H9 (cell line): ENCODE measurements at regions not wholly inside any gene's neighbourhood (a gene's known extent, or its start where the extent isn't known, plus 50 kb on each side); places are given as distances from the start of the nearest gene placed in this dataset.
A peak's percentile ranks its signal among the peaks of the same experiment; 100 is the strongest.

Source experiments
- DNase-seq: peaks from one replicate; pipeline ENCODE4 v3.0.0-alpha.2; 2017
- H2AFZ ChIP-seq: one replicate; pipeline ENCODE4 v1.6.1; 2013; ENCODE audit warnings: mild to moderate bottlenecking, low read length, control low read depth, moderate library complexity
- H2AK5ac ChIP-seq: 2 replicates; pipeline ENCODE4 v1.6.1; 2013; ENCODE audit warnings: low read length, control low read depth, mixed read lengths; ENCODE audit not compliant: insufficient read length
- H2BK120ac ChIP-seq: one replicate; pipeline ENCODE4 v1.6.1; 2013; ENCODE audit warnings: low read depth, mild to moderate bottlenecking, low read length, control low read depth, inconsistent platforms; ENCODE audit not compliant: poor library complexity, severe bottlenecking
- H2BK12ac ChIP-seq: 2 replicates; pipeline ENCODE4 v1.6.1; 2013; ENCODE audit warnings: low read length, control low read depth, mixed read lengths, low read depth; ENCODE audit not compliant: insufficient read length
- H2BK15ac ChIP-seq: 2 replicates; pipeline ENCODE4 v1.6.1; 2013; ENCODE audit warnings: low read depth, low read length, control low read depth
- H2BK20ac ChIP-seq: one replicate; pipeline ENCODE4 v1.6.1; 2013; ENCODE audit warnings: low read depth, mild to moderate bottlenecking, low read length, control low read depth, inconsistent platforms; ENCODE audit not compliant: poor library complexity, severe bottlenecking
- H2BK5ac ChIP-seq: 2 replicates; pipeline ENCODE4 v1.6.1; 2013; ENCODE audit warnings: low read length, control low read depth, mixed read lengths; ENCODE audit not compliant: insufficient read length
- H3K14ac ChIP-seq: 2 replicates; pipeline ENCODE4 v1.6.1; 2013; ENCODE audit warnings: low read length, control low read depth; ENCODE audit not compliant: insufficient read depth
- H3K18ac ChIP-seq: 2 replicates; pipeline ENCODE4 v1.6.1; 2013; ENCODE audit warnings: low read depth, mild to moderate bottlenecking, mixed read lengths, low read length, control low read depth; ENCODE audit not compliant: insufficient read length
- H3K23ac ChIP-seq: 2 replicates; pipeline ENCODE4 v1.6.1; 2013; ENCODE audit warnings: low read length, control low read depth, mixed read lengths, low read depth; ENCODE audit not compliant: insufficient read length
- H3K23me2 ChIP-seq: 2 replicates; pipeline ENCODE4 v1.6.1; 2013; ENCODE audit warnings: low read depth, mild to moderate bottlenecking, mixed read lengths, low read length, control low read depth; ENCODE audit not compliant: insufficient read length, poor library complexity, severe bottlenecking
- H3K27ac ChIP-seq: 2 replicates; pipeline ENCODE4 v1.5.1; 2013; ENCODE audit warnings: low read length, control low read depth, mixed read lengths, low read depth; ENCODE audit not compliant: insufficient read length
- H3K27me3 ChIP-seq: 2 replicates; pipeline ENCODE4 v1.6.1; 2013; ENCODE audit warnings: low read length, control low read depth, inconsistent platforms; ENCODE audit not compliant: insufficient read depth
- H3K4ac ChIP-seq: 2 replicates; pipeline ENCODE4 v1.6.1; 2013; ENCODE audit warnings: low read depth, mild to moderate bottlenecking, control low read depth, inconsistent platforms, low read length, moderate library complexity
- H3K4me1 ChIP-seq: 2 replicates; pipeline ENCODE4 v1.6.1; 2013; ENCODE audit warnings: low read length, control low read depth, inconsistent platforms; ENCODE audit not compliant: insufficient read depth
- H3K4me2 ChIP-seq: 2 replicates; pipeline ENCODE4 v1.6.1; 2013; ENCODE audit warnings: low read length, control low read depth, mixed read lengths; ENCODE audit not compliant: insufficient read length, insufficient read depth
- H3K56ac ChIP-seq: 2 replicates; pipeline ENCODE4 v1.6.1; 2013; ENCODE audit warnings: low read depth, mild to moderate bottlenecking, mixed read lengths, low read length, control low read depth; ENCODE audit not compliant: insufficient read length
- H3K79me1 ChIP-seq: 2 replicates; pipeline ENCODE4 v1.6.1; 2013; ENCODE audit warnings: low read depth, mild to moderate bottlenecking, moderate library complexity, low read length, control low read depth, inconsistent platforms; ENCODE audit not compliant: insufficient read depth, poor library complexity, severe bottlenecking
- H3K79me2 ChIP-seq: 2 replicates; pipeline ENCODE4 v1.6.1; 2013; ENCODE audit warnings: low read length, control low read depth, inconsistent platforms; ENCODE audit not compliant: insufficient read depth
- H3K9ac ChIP-seq: 2 replicates; pipeline ENCODE4 v1.6.1; 2013; ENCODE audit warnings: low read length, control low read depth, mixed read lengths; ENCODE audit not compliant: insufficient read length; ENCODE audit errors: extremely low read depth
- H3K9me3 ChIP-seq: one replicate; pipeline ENCODE4 v1.6.1; 2013; ENCODE audit warnings: low read depth, low read length, inconsistent platforms; ENCODE audit not compliant: control insufficient read depth
- H3T11ph ChIP-seq: one replicate; pipeline ENCODE4 v1.6.1; 2013; ENCODE audit warnings: mild to moderate bottlenecking, low read length, control low read depth, inconsistent platforms
- H4K20me1 ChIP-seq: one replicate; pipeline ENCODE4 v1.6.1; 2013; ENCODE audit not compliant: control insufficient read depth, insufficient read length, insufficient read depth
- H4K5ac ChIP-seq: 2 replicates; pipeline ENCODE4 v1.6.1; 2013; ENCODE audit warnings: low read depth, mild to moderate bottlenecking, mixed read lengths, low read length, control low read depth; ENCODE audit not compliant: insufficient read length
- H4K8ac ChIP-seq: replicated peaks from 2 replicates; pipeline ENCODE4 v1.6.1; 2013; ENCODE audit warnings: low read length, control low read depth, mixed read lengths, low read depth; ENCODE audit not compliant: insufficient read length
- H4K91ac ChIP-seq: 2 replicates; pipeline ENCODE4 v1.6.1; 2013; ENCODE audit warnings: low read depth, mild to moderate bottlenecking, moderate library complexity, mixed read lengths, low read length, control low read depth; ENCODE audit not compliant: insufficient read length
- H3K27ac Mint-ChIP-seq, 3 experiments: 2 replicates in 2 of 3; 3 replicates in 1 of 3; pipeline ENCODE4 v1.8.0; 2020 to 2021; ENCODE audit warnings: mixed read lengths in 3 of 3, mild to moderate bottlenecking in 1 of 3, moderate library complexity in 1 of 3
- H3K27me3 Mint-ChIP-seq: 2 replicates; pipeline ENCODE4 v1.8.0; 2021; ENCODE audit warnings: low read depth, mild to moderate bottlenecking, moderate library complexity, mixed read lengths
- H3K36me3 Mint-ChIP-seq, 3 experiments: 2 replicates in 2 of 3; 3 replicates in 1 of 3; pipeline ENCODE4 v1.8.0; 2020 to 2021; ENCODE audit warnings: low read depth in 3 of 3, mixed read lengths in 3 of 3; ENCODE audit not compliant: insufficient read depth in 1 of 3
- H3K4me1 Mint-ChIP-seq, 2 experiments: 2 replicates each; pipeline ENCODE4 v1.8.0; 2020; ENCODE audit warnings: mixed read lengths in 2 of 2
- H3K4me3 Mint-ChIP-seq, 2 experiments: 2 replicates in 1 of 2; 3 replicates in 1 of 2; pipeline ENCODE4 v1.8.0; 2020 to 2021; ENCODE audit warnings: mild to moderate bottlenecking in 2 of 2, mixed read lengths in 2 of 2, moderate library complexity in 1 of 2
- H3K9me3 Mint-ChIP-seq, 2 experiments: 2 replicates in 1 of 2; 3 replicates in 1 of 2; pipeline ENCODE4 v1.8.0; 2020; ENCODE audit warnings: mild to moderate bottlenecking in 2 of 2, mixed read lengths in 2 of 2, moderate library complexity in 1 of 2
- WGBS: extraction: QIAGEN DNeasy Blood & Tissue Kit; methylation state at CpG from one replicate; pipeline ENCODE4 v1.1.7; 2013; ENCODE audit warnings: missing lambda C conversion rate, low lambda C conversion rate, mixed read lengths; ENCODE audit not compliant: insufficient read length; ENCODE audit errors: extremely low coverage; 5-methylcytosine and 5-hydroxymethylcytosine counted together
- TF ChIP-seq, protein P1 (sequence below): fragments of 200-600 bp; sonication (generic); conservative IDR thresholded peaks from 3 replicates; pipeline ENCODE4 v1.8.0; 2021; ENCODE audit warnings: antibody characterized with exemption, mild to moderate bottlenecking

DNA sequence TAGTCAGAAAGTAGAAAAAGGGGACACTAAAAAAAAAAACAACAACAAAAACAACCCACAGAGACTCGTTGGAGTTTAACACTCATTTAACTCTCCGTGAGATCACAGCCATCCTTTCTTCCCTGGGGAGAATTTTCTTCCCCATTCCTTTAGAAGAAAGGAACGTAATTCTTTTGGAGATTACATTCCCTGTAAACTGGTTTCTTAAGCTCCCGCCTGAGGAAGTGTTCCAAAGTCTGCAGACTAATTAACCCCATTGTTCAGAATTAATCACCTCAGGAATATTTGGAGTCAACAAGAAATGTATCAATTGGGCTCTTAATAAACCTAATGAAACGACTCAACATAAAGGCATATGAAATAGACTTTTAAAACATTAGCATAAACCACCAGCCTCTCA lies 228.2 kb upstream of the CSF3R start:
- no peak overlapping the region for H2AFZ ChIP-seq
- H2AK5ac ChIP-seq = no peak overlapping the region
- TF ChIP-seq, protein P1, sequence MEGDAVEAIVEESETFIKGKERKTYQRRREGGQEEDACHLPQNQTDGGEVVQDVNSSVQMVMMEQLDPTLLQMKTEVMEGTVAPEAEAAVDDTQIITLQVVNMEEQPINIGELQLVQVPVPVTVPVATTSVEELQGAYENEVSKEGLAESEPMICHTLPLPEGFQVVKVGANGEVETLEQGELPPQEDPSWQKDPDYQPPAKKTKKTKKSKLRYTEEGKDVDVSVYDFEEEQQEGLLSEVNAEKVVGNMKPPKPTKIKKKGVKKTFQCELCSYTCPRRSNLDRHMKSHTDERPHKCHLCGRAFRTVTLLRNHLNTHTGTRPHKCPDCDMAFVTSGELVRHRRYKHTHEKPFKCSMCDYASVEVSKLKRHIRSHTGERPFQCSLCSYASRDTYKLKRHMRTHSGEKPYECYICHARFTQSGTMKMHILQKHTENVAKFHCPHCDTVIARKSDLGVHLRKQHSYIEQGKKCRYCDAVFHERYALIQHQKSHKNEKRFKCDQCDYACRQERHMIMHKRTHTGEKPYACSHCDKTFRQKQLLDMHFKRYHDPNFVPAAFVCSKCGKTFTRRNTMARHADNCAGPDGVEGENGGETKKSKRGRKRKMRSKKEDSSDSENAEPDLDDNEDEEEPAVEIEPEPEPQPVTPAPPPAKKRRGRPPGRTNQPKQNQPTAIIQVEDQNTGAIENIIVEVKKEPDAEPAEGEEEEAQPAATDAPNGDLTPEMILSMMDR = no peak
- no peaks in the 10 kb centered on the region for H3K23me2 ChIP-seq
- no peak for DNase-seq
- no peak overlapping the region for H2BK120ac ChIP-seq
- H3K4me1 Mint-ChIP-seq = peaks cover 21 to 31% of the 10 kb centered on the region in 2 experiments
- H3K9ac ChIP-seq = no peak overlapping the region
- no peaks in the 10 kb centered on the region; a peak in 1 of 5 replicates for H3K9me3 Mint-ChIP-seq
- peaks cover 23% of the 10 kb centered on the region for H3K27me3 Mint-ChIP-seq
- no peaks in the 10 kb centered on the region for H4K20me1 ChIP-seq
- no peaks in the 10 kb centered on the region; the same call in 1 of the 2 replicates for H3K4me1 ChIP-seq
- no CpG with 5 or more reads among the region's 5 CpGs for WGBS
- no peak overlapping the region for H3T11ph ChIP-seq
- no peaks in the 10 kb centered on the region for H3K79me1 ChIP-seq
- H3K27ac Mint-ChIP-seq = peak overlapping the region in 2 of 3 experiments; percentile 69 to 78; a peak in 3 of 7 replicates
- no peaks in the 10 kb centered on the region for H3K27me3 ChIP-seq
- H2BK12ac ChIP-seq = no peak overlapping the region
- no peak overlapping the region for H2BK5ac ChIP-seq
- no peak overlapping the region for H4K8ac ChIP-seq
- H3K18ac ChIP-seq = no peak overlapping the region
- no peak overlapping the region for H2BK20ac ChIP-seq
- no peak overlapping the region for H3K23ac ChIP-seq
- no peak overlapping the region for H3K27ac ChIP-seq
- no peak overlapping the region for H2BK15ac ChIP-seq
- no peak overlapping the region for H4K91ac ChIP-seq
- no peaks in the 10 kb centered on the region for H3K9me3 ChIP-seq
- no peaks in the 10 kb centered on the region for H3K36me3 Mint-ChIP-seq
- H4K5ac ChIP-seq = no peak overlapping the region
- H3K79me2 ChIP-seq = no peaks in the 10 kb centered on the region
- no peak overlapping the region for H3K4ac ChIP-seq
- no peak overlapping the region for H3K14ac ChIP-seq
- H3K4me2 ChIP-seq = no peak overlapping the region
- H3K56ac ChIP-seq = no peak overlapping the region
- H3K4me3 Mint-ChIP-seq = no peak overlapping the region; a peak in 1 of 5 replicates
